GM21723 (cell line): ENCODE measurements at regions not wholly inside any gene's neighbourhood (a gene's known extent, or its start where the extent isn't known, plus 50 kb on each side); places are given as distances from the start of the nearest gene placed in this dataset.

Experiments used
- ATAC-seq: cut with Tn5 transposase; IDR thresholded peaks from one replicate; pipeline ENCODE4 v1.9.1; 2021; ENCODE audit warnings: mild to moderate bottlenecking, moderate library complexity; ENCODE audit not compliant: unreplicated experiment

DNA sequence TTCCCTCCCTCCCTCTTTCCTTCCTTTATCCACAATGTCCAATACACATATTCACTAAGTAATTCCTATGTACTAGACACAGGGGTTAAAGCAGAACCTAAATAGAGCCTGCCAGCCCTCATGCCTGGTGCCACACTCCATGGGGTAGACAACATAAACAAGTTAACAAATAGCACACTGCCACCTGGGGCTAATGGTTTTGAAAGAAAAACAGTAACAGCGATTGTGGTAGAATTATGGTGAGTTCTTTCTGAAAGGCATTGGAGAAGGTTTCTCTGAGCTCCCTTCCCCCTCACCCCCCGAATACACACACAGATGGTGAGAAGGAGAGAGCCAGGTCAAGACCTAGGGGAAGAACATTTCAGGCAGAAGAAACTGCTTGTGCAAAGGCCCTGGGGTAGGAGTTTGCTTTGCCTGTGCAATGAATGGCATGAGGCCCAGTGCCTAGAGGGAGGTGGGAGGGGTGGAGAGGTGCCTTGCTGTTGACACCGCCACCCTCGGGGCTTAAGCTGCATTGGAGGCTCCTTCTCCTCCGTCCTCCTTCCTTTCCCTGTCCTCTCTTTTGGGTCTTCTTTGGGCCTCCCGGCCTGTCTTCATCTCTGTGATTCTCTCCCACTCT, 502.4 kb upstream of the SULF2 start:
- ATAC-seq: no peak

DNA sequence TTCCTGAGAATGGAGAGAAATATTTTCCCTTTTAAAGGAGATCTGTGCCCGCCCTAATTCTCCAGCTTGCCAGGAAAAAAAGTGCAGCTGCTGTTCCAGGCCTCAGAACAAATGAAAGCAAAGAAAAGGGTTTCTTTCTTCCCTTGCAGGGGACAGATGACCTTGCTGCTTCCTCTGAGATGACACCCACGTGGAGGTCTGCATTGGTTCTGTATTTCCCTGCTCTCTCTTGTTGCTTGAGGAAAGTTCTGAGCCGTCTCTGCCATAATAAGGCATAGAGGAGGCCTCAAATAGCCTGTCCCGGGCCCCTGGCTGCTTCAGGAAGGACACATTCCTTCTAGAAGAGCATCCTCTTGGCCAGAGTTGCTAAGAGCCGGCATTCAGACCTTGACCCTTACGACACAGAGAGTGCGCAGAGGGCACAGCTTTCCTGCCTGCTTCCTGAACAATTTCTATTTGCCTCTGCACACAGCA, 501.8 kb upstream of the SULF2 start:
- no peak for ATAC-seq

DNA sequence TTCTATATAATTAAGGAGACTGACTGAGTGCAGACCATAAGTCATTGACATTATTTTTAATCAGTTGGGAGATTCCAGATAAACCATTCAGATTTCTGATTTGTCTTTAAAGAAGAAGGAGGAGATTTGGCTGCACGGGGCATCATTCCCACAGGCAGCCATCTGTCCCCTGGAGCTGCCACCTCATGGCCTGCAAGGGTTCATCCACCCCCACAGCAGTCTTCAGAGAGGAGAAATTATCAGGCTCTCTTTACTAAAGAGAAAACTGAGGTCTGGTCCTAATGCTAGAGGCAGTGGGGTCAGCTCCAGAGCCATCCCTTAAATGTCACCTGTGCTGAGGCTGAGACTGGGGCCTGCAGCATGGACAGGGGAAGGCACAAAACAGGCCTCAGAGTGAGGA, 501.3 kb upstream of the SULF2 start:
- no peak for ATAC-seq

DNA sequence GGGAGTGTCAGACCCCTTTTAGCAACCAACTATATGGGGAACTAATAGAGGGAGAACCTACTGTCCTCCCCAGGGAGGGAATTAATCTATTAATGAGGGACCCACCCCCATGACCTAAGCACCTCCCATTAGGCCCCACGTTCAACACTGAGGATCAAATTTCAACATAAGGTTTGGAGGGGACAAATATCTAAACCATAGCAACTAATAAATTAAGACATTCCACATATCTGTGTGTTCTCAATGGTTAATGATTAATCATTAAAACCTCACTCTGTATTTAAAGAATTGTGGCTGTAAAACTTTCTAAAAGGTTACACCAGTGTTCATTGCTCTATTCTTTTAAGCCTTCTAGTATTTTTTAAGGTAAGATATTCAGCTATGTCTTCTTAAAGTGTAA, 500.4 kb upstream of the SULF2 start:
- no peak for ATAC-seq

- no peak for ATAC-seq
Observed at GRCh38 chr20:48284837-48285236, 499.6 kb upstream of the SULF2 start.

DNA sequence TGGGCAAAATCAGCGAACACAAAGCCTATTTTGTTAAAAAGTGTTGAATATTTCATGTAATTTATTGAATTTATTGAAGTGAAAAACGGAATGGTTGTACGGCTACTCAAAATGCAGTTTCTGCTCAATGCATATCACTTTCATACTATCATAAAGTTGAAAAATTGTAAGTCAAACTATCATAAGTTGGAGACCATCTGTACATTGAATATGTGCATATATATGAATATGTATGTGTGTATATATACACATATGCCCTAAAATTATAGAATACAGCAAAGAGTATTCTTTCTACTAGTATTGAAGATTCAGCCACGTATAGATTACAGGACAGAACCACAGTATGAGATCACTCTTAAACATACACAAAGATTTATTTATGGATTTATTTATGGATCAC, 499.0 kb upstream of the SULF2 start:
- no peak for ATAC-seq

DNA sequence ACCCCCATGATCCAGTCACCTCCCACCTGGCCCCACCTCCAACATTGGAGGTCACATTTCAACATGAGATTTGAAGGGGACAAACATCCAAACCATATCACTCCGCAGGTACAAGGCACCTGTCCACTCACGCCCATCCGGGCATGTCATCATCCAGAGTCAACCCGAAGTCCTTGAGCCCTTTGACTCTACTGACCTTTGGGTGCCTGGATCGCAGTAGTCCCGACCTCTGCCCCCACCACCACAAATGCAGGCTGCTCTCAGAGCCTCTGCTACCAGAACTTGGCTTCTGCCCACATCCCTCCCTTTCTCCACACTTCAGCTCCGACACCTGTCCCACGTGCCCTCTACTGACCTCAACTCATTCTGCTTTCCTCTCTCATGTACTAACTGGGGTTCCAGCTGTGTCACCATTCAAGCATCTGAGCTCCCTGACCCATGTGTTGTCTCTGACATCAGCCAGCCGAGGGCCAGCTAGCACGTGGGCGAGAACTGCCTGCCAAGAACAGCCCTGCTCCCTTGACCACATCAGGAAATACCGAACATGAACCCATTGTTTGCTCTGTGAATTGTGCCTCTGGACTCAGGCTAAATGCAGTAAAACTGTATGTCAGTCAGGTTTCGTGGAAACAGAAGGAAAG, 498.3 kb upstream of the SULF2 start:
- no peak for ATAC-seq

GRCh38 chr20:48282591-48283228, 497.4 kb upstream of the SULF2 start:
- no peak for ATAC-seq

GRCh38 chr20:48281501-48281900, 496.2 kb upstream of the SULF2 start:
- no peak for ATAC-seq

DNA sequence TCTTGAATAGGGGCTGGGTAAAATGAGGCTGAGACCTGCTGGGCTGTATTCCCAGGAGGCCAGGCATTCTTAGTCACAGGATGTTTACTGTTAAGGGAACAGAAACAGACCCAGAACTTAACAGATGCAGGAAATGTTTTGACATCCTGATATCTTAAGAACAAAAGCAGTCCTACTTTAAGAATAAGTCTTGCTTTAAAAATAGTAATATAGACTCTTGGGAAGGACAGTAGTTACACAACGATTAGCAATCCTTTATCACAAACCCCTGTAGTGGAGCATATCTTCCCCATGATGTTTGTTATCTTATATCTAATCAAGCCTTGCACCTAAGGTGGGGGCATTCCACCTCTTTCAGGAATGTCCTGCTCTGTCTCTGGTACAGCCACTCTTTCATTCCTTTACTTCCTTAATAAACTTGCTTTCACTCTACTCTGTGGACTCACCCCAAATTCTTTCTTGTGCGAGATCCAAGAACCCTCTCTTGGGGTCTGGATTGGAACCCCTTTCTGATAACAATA, 493.7 kb upstream of the SULF2 start:
- no peak for ATAC-seq

DNA sequence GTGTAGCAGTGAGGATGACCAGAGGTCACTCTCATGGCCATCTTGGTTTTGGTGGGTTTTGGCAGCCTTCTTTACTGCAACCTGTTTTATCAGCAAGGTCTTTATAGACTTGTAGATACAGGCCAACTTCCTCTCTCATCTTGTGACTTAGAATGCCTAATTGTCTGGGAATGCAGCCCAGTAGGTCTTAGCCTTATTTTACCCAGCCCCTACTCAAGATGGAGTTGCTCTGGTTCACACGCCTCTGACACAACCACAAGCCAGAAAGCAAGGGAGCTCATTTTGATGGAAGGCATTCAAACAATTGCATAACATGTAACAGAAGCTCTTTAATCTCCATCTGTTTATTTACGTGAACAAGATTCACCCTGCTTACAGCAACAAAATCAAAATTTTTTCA, 492.0 kb upstream of the SULF2 start:
- no peak for ATAC-seq

- no peak for ATAC-seq
Observed at GRCh38 chr20:48276021-48276342, 490.7 kb upstream of the SULF2 start.

DNA sequence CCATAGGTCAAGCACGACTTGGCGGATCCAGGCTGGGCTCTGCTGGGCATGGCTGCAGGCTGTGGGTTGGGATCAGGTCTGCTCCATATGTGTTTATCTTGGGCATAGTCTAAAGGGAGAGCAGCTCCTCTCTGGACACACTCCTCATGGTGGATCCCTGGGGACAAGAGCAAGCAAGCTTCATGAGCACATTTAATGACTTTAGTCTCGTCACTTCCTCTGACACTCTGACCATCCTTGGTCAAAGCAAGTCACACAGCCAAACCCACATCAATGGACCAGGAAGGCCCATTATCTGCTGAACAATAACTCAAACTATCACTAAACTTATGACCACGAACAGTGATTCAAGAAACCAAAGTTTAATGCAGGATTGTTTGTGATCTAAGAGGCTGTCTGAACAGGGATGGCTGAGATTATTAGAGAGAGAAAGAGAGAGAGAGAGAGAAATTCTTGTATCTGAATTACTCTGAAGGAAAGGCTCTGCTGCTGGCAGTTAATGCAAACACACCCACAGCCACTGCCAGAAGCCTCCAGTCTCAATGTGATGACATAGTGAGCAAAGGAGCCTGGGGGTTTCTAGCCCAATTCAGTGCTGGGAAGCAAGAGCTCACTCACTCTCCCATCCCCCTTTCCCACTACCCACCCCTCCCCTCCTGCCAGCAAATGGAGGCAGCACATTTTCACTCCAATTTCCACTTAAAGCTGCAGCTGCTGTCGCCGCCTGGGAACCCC, 490.2 kb upstream of the SULF2 start:
- no peak for ATAC-seq

DNA sequence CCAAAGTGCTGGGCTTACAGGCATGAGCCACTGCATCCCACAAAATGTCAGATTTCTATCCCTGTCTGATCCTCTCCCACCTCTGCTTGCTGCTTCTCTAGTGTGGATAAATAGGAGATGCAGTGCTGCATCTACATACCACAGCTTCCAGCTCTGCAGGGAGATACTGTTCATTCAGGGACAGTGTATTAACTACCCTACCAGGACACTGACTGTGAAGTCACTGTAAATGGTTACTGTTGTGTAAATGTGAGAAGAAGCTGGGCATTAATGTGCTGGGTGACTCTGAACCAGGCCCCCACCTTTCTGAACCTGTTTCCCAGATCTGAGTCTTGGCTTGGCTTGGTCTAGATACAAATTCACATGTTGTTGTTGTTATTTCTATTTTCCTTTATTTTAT, 488.6 kb upstream of the SULF2 start:
- no peak for ATAC-seq

GRCh38 chr20:48270885-48271284, 485.6 kb upstream of the SULF2 start:
- ATAC-seq: no peak

GRCh38 chr20:48267860-48268633, 482.8 kb upstream of the SULF2 start:
- ATAC-seq: no peak

GRCh38 chr20:48266571-48266970, 481.3 kb upstream of the SULF2 start:
- no peak for ATAC-seq

- no peak for ATAC-seq
Observed at GRCh38 chr20:48265791-48266190, 480.5 kb upstream of the SULF2 start.

DNA sequence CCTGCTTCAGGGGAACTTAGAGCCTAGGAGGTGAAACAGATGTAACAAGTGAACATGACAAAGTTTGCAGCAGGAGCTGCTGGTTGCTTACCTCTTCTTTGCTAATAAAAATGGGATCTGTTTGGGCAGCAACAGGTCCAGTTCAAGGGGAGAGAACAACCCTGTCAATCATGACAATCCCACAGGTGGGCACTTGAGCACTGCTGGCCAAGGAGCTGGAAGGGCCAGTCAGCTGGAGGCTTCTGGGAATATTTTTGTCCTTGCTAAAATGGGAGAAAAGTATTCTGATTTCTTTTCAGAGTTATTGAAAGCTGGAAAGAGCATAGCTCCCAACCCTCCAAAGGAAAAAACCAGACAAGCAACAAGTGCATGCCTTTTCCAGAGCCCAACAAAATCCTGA, 477.7 kb upstream of the SULF2 start:
- no peak for ATAC-seq

DNA sequence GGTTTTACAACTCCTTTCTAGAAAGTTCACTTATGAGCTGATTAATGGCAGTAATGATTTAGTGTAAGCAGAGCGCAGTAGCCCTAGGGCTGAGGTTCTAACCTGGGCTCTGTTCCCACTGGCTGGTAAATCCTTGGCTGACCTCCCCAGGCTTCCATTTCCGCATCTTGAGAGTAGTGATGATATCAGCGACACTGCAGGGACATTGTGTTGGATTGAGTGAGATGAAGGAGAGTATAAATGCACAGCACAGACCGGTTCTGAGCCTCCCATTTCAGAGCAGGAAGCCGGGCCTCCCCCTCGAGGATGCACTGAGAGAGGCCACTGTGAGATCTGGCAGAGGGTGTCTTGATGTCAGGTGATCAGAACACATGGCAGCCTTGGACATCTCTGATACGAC, 477.2 kb upstream of the SULF2 start:
- no peak for ATAC-seq

GRCh38 chr20:48261398-48261910, 476.2 kb upstream of the SULF2 start:
- ATAC-seq: no peak
